Fibroblast of the aortic adventitia (primary cell): ENCODE measurements at regions not wholly inside any gene's neighbourhood (a gene's known extent, or its start where the extent isn't known, plus 50 kb on each side); places are given as distances from the start of the nearest gene placed in this dataset.
"Not testable (repeated sequence)": the region's sequence is repeated elsewhere in the genome, so short reads cannot be mapped to it uniquely, and the experiment has no call there.

Experiments
- DNase-seq: peaks from one replicate; pipeline ENCODE4 v3.0.0-alpha.2; 2010; ENCODE audit warnings: low read depth
- H3K4me3 ChIP-seq: 2 replicates; pipeline ENCODE4 v1.5.1; 2011; ENCODE audit warnings: low read depth, mild to moderate bottlenecking, control low read depth, low read length, moderate library complexity
- TF ChIP-seq, protein P1 (sequence below): IDR thresholded peaks from 2 replicates; pipeline ENCODE4 v1.5.1; 2011; ENCODE audit warnings: mild to moderate bottlenecking, low read length, control low read depth, inconsistent platforms; ENCODE audit not compliant: insufficient read depth

DNA sequence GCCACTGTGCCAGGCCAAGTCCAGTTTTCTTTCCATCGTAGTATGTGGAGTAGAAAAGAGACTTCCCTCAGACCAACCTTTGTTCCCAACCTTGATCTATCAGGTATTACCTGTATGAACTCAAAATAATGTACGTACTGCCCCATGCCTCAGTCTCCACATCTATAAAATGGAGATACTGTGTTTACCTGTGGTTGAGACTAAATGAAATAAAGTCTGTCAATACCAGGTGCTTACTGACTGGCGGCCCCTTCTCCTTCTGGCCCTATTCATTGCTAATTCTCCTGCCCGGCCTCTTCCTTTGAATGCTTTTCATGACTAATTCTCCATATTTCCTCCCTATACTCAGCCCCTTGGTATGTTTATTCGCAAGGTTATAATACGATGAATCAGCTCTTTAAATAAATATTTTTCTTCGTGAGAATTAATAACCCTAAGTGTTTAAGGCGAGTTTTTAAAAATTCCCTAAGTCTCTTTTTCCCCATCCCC lies 89.6 kb upstream of the BASP1 start:
- DNase-seq: peak; percentile 86
- TF ChIP-seq, protein P1, sequence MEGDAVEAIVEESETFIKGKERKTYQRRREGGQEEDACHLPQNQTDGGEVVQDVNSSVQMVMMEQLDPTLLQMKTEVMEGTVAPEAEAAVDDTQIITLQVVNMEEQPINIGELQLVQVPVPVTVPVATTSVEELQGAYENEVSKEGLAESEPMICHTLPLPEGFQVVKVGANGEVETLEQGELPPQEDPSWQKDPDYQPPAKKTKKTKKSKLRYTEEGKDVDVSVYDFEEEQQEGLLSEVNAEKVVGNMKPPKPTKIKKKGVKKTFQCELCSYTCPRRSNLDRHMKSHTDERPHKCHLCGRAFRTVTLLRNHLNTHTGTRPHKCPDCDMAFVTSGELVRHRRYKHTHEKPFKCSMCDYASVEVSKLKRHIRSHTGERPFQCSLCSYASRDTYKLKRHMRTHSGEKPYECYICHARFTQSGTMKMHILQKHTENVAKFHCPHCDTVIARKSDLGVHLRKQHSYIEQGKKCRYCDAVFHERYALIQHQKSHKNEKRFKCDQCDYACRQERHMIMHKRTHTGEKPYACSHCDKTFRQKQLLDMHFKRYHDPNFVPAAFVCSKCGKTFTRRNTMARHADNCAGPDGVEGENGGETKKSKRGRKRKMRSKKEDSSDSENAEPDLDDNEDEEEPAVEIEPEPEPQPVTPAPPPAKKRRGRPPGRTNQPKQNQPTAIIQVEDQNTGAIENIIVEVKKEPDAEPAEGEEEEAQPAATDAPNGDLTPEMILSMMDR: no peak
- no peak overlapping the region for H3K4me3 ChIP-seq

DNA sequence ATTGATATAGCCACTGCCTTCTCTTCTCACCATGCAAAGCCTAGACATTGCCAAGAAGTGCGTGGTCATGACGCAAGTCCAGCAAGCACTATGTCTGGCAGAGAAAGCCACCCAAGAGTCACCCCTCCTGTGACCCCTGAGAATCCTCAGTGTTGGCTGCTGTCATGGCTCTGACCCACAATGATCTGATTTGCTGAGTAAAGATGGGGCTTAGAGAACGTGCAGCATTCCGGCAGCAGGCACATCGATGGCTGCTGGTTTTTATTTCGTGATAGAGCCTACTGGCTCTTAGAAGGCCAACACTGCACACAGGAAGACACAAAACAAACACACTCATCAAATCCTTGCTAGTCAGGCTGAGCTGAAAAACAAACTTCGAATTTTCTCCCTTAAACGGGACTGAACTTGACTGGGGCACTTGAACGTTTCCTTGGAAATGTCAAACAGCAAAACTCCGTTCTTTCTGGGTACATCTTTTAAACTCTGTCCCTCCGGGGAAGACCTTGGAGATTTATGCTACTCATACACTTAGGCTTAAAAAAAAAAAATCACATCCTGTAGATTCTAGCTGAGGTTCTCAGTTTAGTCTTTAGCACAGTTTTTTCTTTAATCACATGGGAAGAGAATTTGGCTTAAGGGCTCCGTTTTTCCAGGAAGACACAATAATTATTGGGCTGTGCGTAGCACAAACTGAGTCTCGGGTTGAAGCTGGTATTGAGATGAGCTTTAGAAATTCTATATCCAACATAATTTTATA lies 88.2 kb upstream of the BASP1 start:
- TF ChIP-seq, protein P1: no peak
- no peak overlapping the region for H3K4me3 ChIP-seq
- no peak for DNase-seq

DNA sequence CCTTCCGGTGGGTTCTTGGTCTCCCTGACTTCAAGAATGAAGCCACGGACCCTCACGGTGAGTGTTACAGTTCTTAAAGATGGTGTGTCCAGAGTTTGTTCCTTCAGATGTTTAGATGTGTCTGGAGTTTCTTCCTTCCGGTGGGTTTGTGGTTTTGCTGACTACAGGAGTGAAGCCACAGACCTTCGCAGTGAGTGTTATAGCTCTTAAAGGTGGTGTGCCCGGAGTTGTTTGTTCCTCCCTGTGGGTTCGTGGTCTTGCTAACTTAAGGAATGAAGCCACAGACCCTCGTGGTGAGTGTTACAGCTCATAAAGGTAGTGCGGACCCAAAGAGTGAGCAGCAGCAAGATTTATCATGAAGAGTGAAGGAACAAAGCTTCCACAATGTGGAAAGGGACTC lies 87.1 kb upstream of the BASP1 start:
- DNase-seq, H3K4me3 ChIP-seq: not testable (repeated sequence)

DNA sequence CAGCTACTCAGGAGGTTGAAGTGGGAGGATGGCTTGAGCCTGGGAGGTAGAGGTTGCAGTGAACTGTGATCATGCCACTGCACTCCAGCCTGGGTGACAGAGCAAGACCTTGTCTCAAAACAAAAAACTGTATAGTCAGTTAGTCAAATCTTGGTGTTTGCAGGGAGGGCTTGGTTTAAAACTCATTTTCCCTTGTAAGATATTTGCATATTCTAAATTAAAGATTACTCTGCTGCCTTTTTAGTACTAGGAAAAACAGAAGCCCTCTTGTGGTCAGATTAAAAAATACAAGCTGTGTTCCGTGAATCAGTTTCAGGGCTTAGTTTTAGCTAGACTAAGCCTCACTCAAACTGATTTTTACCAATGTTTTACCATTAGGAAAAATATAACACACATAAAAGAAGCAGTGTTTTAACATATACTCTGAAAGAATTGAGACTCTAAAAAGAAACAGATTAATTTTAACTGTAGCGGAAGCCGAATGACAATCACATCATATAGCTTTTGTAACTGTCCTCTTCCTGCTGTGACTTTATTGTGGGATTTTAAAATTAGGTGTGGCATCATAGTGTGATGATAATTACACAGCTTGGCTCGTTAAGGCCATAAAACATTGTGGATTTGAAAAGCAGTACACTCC lies 84.9 kb upstream of the BASP1 start:
- H3K4me3 ChIP-seq: no peak overlapping the region
- peak; percentile 74 for DNase-seq
- TF ChIP-seq, protein P1: peak; percentile 63

DNA sequence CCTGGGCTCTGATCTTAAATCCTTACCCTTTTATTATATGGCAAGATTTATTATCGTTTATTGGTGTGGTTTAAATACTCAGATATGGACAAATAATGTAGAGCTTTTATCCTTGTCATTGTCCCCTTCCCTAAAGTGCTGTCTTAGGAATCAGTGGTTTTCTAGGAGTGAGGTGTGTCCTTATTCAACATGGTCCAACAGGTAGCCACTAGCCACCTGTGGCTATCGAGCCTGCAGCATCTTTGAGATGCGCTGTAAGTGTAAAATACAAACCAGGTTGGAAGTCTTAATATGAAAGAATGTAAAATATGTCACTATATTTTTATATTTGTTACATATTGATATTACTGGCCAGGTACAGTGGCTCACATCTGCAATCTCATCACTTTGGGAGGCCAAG lies 82.4 kb upstream of the BASP1 start:
- no peak for DNase-seq
- TF ChIP-seq, protein P1: no peak
- no peak overlapping the region for H3K4me3 ChIP-seq

DNA sequence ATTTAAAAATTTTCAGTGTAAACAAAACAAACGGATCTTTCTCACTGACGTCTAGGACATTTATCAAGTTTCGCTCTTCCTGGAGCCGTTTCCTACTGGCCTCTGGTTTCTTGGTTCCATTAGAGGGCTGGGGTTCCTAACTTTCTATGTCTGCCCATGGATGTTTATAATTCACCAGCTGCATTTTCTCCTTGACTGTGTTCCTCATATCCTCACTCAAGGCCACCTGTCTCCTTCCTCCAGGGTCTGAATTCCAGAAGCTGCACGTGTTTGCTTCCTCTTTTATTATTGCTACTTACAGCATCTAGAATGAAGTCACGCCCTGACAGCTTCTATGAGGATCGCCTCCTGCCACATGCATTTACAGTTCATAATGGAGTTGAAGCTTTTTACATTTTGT lies 74.1 kb upstream of the BASP1 start:
- no peak overlapping the region for H3K4me3 ChIP-seq
- TF ChIP-seq, protein P1: no peak
- no peak for DNase-seq

DNA sequence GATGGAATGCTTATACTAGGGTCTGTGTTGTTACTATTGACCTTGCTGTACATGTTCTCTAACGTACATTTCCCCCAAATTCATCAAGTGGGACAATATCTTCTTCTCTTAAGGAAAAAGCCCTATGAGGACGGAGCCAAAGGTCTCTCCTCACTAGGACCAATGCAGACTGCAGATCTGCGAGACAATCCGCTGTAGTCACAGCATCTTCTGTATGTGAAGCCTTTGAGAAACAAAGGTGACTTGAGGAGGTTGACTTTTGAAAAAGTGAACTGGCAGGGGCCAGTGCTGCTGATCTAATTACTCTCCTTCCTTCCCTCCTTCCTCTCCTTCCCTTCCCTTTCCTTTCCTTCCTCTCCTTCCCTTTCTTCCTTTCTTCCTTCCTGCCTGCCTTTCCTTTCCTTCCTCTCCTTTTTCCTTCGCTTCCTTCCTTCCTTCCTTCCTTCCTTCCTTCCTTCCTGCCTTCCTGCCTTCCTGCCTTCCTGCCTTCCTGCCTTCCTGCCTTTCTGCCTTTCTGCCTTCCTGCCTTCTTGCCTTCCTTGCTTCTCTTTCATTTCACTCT lies 71.1 kb upstream of the BASP1 start:
- H3K4me3 ChIP-seq: no peak overlapping the region
- no peak for DNase-seq
- TF ChIP-seq, protein P1: no peak
